ENCODE measurements at regions not wholly inside any gene's neighbourhood (a gene's known extent, or its start where the extent isn't known, plus 50 kb on each side); places are given as distances from the start of the nearest gene placed in this dataset.
"Not testable (repeated sequence)": the region's sequence is repeated elsewhere in the genome, so short reads cannot be mapped to it uniquely, and the experiment has no call there.

GRCh38 chr2:238601433-238602222 is 174.9 kb downstream of the ASB1 start:
- no peak for DNase-seq

- no peak for DNase-seq
These were observed 175.7 kb downstream of the ASB1 start for GRCh38 chr2:238602223-238602960.

- DNase-seq = no peak
These were observed 176.9 kb downstream of the ASB1 start for GRCh38 chr2:238603596-238603995.

GRCh38 chr2:238606311-238606710 is 179.6 kb downstream of the ASB1 start:
- no peak for DNase-seq

- no peak for DNase-seq
These were observed 186.9 kb downstream of the ASB1 start for GRCh38 chr2:238613610-238614009.

- DNase-seq = no peak
These were observed 187.6 kb downstream of the ASB1 start for GRCh38 chr2:238614376-238614775.

GRCh38 chr2:238615187-238615586 is 188.5 kb downstream of the ASB1 start:
- no peak for DNase-seq

GRCh38 chr2:238616681-238617080 is 190.0 kb downstream of the ASB1 start:
- no peak for DNase-seq

- DNase-seq = not testable (repeated sequence)
These were observed 192.0 kb downstream of the ASB1 start for GRCh38 chr2:238618494-238619283.

GRCh38 chr2:238627899-238628298 is 201.2 kb downstream of the ASB1 start:
- no peak for DNase-seq

- no peak for DNase-seq
These were observed 202.3 kb downstream of the ASB1 start for GRCh38 chr2:238629064-238629463.

GRCh38 chr2:238631491-238632180 is 204.9 kb downstream of the ASB1 start:
- DNase-seq = no peak

GRCh38 chr2:238632181-238633060 is 205.7 kb downstream of the ASB1 start:
- DNase-seq = no peak

GRCh38 chr2:238633426-238634328 is 206.9 kb downstream of the ASB1 start:
- DNase-seq = no peak

GRCh38 chr2:238634701-238635357 is 208.1 kb downstream of the ASB1 start:
- DNase-seq = no peak

GRCh38 chr2:238635647-238636051 is 208.9 kb downstream of the ASB1 start:
- DNase-seq = no peak

- no peak for DNase-seq
These were observed 209.7 kb downstream of the ASB1 start for GRCh38 chr2:238636269-238637073.

GRCh38 chr2:238638100-238638981 is 209.5 kb upstream of the TWIST2 start:
- no peak for DNase-seq

All from NCI-H345 (cell line).